ENCODE measurements at regions not wholly inside any gene's neighbourhood (a gene's known extent, or its start where the extent isn't known, plus 50 kb on each side); places are given as distances from the start of the nearest gene placed in this dataset.

DNA sequence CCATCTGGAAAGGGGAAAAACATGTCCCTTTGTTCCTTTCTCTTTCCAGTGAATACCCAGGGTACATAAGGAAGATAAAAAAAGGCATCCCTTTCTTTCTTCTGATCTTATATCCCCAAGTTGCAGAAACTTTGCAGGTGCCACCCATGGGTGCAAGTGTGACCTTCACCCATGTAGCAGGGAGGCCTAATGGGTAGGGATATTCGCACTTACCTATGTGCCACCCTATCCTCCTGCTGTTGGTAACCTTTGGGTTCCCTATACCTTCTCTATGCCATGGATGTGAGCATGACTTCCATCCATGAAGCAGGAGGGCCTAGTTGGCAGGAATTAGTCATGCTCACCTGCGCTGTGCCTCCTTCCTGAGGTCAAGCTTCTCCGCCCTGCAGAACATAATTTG is 59.2 kb upstream of the C15orf39 start:
- TF ChIP-seq, protein P1, sequence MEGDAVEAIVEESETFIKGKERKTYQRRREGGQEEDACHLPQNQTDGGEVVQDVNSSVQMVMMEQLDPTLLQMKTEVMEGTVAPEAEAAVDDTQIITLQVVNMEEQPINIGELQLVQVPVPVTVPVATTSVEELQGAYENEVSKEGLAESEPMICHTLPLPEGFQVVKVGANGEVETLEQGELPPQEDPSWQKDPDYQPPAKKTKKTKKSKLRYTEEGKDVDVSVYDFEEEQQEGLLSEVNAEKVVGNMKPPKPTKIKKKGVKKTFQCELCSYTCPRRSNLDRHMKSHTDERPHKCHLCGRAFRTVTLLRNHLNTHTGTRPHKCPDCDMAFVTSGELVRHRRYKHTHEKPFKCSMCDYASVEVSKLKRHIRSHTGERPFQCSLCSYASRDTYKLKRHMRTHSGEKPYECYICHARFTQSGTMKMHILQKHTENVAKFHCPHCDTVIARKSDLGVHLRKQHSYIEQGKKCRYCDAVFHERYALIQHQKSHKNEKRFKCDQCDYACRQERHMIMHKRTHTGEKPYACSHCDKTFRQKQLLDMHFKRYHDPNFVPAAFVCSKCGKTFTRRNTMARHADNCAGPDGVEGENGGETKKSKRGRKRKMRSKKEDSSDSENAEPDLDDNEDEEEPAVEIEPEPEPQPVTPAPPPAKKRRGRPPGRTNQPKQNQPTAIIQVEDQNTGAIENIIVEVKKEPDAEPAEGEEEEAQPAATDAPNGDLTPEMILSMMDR (IDR thresholded peaks at IDR 0.05): no peak
- no peak for TF ChIP-seq POLR2A (IDR thresholded peaks at IDR 0.05)
- Histone ChIP-seq H3K27ac (no peak overlapping the region), H3K4me1 (no peaks in the 10 kb centered on the region), H3K9me3 (no peaks in the 10 kb centered on the region), H3K27me3 (no peaks in the 10 kb centered on the region), H3K4me3 (replicated peaks in 1 of 3) (no peak overlapping the region), H3K36me3 (no peaks in the 10 kb centered on the region)
- 98 to 100% methylated on average over 3 of the region's 3 CpGs for WGBS, 2 donors
- intact Hi-C loops (cut with DNase I): no loop called here
- no peak for DNase-seq

DNA sequence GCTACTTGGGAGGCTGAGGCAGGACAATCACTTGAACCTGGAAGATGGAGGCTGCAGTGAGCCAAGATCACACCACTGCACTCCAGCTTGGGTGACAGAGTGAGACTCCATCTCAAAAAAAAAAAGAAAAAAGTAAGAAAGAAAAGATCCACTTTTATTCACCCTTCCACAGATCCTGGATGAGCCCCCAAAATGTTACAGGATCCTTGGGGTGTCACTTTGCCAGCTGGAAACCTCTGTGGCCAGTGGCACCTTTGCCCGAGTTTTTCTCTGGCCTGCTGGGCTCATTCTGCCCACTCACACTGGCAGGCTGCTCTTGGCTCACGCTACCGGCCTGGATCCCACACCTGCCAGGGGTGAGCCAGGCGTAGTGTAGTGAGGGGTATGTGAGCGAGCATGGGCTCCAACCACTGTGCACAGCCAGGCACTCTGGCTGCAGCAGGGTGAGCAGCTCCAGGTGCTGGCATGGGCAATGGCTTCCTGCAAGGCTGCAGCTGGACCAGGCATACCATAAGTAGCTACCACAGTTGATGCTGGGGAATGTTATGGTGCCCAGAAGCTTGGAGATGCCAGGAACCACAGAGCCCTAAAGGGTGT is 57.8 kb upstream of the C15orf39 start:
- H3K4me1 ChIP-seq: no peaks in the 10 kb centered on the region
- H3K9me3 ChIP-seq: no peaks in the 10 kb centered on the region
- no peak overlapping the region for H3K4me3 ChIP-seq (replicated peaks in 1 of 3)
- no peak for DNase-seq
- H3K27ac ChIP-seq: no peak overlapping the region
- H3K36me3 ChIP-seq: no peaks in the 10 kb centered on the region
- H3K27me3 ChIP-seq: no peaks in the 10 kb centered on the region
- 68 to 89% methylated on average over 3 to 5 of the region's 5 CpGs for WGBS, 2 donors
- intact Hi-C loops (cut with DNase I): no loop called here
- TF ChIP-seq POLR2A (IDR thresholded peaks at IDR 0.05): no peak
- TF ChIP-seq, protein P1 (IDR thresholded peaks at IDR 0.05): no peak

DNA sequence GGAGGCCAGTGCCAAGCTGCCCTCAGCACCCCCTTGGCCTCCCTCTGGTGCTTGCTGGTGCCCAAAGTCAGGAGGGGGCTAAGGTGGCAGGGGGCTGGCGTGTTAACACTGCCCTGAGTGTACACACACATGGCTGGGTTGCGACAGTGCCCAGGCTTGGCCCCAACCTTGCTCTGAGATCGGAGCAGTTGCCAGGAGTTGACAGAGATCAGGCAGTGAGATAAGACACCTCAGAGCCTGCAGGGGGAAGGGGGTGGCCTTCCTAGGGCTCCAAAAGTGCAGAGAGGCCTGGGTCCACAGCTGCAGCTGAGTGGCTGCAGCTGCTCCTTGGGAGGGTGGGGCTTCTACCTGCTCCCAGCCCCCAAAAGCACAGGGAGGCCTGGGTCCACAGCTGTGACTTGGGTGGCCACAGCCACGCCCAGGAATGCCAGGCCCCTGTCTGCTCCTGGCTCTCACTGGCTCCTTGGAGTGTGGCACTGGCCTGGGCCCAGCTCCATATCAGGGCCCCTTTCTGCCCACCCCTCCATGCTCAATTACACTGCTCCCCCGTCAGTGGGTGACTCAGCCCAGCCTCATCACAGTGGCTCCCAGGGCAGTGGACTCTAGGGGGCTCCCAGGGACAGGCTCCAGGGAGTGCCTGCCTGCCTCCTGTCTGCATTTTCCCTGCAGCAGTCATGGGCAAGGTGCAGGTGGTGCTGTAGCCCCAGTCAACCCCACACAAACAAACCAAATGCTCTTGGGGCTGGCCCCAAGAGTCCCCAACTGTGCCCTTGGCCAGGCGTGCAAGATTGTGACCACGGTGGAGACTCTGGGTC is 56.4 kb upstream of the C15orf39 start:
- H3K4me3 ChIP-seq (replicated peaks in 1 of 3): no peak overlapping the region
- DNase-seq: no peak
- WGBS, 2 donors: 30 to 63% methylated on average over 4 to 6 of the region's 7 CpGs
- H3K36me3 ChIP-seq: no peaks in the 10 kb centered on the region
- H3K4me1 ChIP-seq: no peaks in the 10 kb centered on the region
- intact Hi-C loops (cut with DNase I): no loop called here
- no peaks in the 10 kb centered on the region for H3K27me3 ChIP-seq
- H3K9me3 ChIP-seq: no peaks in the 10 kb centered on the region
- H3K27ac ChIP-seq: no peak overlapping the region
- TF ChIP-seq POLR2A (IDR thresholded peaks at IDR 0.05): no peak
- TF ChIP-seq, protein P1 (IDR thresholded peaks at IDR 0.05): no peak

DNA sequence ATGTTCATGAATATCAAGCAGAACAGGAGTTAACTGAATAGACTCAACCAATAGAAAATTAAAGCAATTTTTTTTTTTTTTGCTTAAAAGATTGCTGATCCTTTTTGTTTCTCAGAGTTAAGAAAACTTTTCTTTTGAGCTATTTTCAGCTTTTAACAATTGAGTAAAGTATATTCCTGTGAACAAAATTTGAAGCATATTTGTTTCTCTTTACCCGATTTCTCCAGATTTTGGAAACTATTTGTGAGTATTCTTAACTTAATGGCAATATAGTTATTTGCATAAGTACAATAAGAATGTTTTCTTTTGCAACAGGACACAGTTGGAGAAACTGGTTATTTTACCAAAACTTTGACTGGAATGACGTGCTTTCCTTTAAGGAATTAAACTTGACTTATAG is 53.4 kb upstream of the C15orf39 start:
- no peak overlapping the region for H3K27ac ChIP-seq
- intact Hi-C loops (cut with DNase I): no loop called here
- H3K4me1 ChIP-seq: no peaks in the 10 kb centered on the region
- TF ChIP-seq, protein P1 (IDR thresholded peaks at IDR 0.05): no peak
- TF ChIP-seq POLR2A (IDR thresholded peaks at IDR 0.05): no peak
- H3K36me3 ChIP-seq: no peaks in the 10 kb centered on the region
- H3K4me3 ChIP-seq (replicated peaks in 1 of 3): no peak overlapping the region
- DNase-seq: no peak
- H3K27me3 ChIP-seq: no peaks in the 10 kb centered on the region
- no peaks in the 10 kb centered on the region for H3K9me3 ChIP-seq
- WGBS, 2 donors: 96% methylated on average over 2 of the region's 2 CpGs

Measured in thyroid gland (tissue), 4 donors.